ENCODE measurements at regions not wholly inside any gene's neighbourhood (a gene's known extent, or its start where the extent isn't known, plus 50 kb on each side); places are given as distances from the start of the nearest gene placed in this dataset.

- Histone ChIP-seq H3K36me3 (no peaks in the 10 kb centered on the region), H3K27me3 (no peaks in the 10 kb centered on the region), H3K4me3 (no peak overlapping the region), H3K9me3 (no peaks in the 10 kb centered on the region), H3K4me1 (no peaks in the 10 kb centered on the region), H3K27ac (no peak overlapping the region)
- DNase-seq (ENCODE audit: low spot score in 2 of 2): no peak
- intact Hi-C loops (cut with DNase I; ENCODE audit: low total_unique reads): no loop called here
- TF ChIP-seq POLR2A (IDR thresholded peaks at IDR 0.05) (no peak), POLR2AphosphoS5 (IDR thresholded peaks at IDR 0.05) (no peak)
- TF ChIP-seq, protein P1, sequence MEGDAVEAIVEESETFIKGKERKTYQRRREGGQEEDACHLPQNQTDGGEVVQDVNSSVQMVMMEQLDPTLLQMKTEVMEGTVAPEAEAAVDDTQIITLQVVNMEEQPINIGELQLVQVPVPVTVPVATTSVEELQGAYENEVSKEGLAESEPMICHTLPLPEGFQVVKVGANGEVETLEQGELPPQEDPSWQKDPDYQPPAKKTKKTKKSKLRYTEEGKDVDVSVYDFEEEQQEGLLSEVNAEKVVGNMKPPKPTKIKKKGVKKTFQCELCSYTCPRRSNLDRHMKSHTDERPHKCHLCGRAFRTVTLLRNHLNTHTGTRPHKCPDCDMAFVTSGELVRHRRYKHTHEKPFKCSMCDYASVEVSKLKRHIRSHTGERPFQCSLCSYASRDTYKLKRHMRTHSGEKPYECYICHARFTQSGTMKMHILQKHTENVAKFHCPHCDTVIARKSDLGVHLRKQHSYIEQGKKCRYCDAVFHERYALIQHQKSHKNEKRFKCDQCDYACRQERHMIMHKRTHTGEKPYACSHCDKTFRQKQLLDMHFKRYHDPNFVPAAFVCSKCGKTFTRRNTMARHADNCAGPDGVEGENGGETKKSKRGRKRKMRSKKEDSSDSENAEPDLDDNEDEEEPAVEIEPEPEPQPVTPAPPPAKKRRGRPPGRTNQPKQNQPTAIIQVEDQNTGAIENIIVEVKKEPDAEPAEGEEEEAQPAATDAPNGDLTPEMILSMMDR (IDR thresholded peaks at IDR 0.05): no peak
Observed at GRCh38 chr13:79825959-79826358, 345.0 kb downstream of the NDFIP2 start.

DNA sequence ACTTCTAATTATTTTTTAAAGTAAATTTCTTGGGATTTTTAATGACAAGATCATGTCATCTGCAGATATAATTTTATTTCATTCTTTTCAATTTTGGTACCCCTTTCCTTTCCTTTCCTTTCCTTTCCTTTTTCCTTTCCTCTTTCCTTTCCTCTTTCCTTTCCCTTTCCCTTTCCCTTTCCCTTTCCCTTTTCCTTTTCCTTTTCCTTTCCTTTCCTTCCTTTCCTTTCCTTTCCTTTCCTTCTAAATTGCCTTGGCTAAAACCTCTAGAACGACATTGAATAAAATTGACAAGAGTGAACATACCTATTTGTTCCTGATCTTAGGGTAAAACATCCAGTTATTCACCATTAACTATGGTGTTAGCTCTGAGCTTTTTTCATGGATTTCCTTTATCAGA is 334.1 kb downstream of the NDFIP2 start:
- TF ChIP-seq, protein P1 (IDR thresholded peaks at IDR 0.05): no peak
- TF ChIP-seq POLR2A (IDR thresholded peaks at IDR 0.05) (no peak), POLR2AphosphoS5 (IDR thresholded peaks at IDR 0.05) (no peak)

GRCh38 chr13:79812070-79812850 is 331.3 kb downstream of the NDFIP2 start:
- TF ChIP-seq POLR2AphosphoS5 (IDR thresholded peaks at IDR 0.05): no peak
- TF ChIP-seq, protein P1 (IDR thresholded peaks at IDR 0.05): no peak
- TF ChIP-seq POLR2A (IDR thresholded peaks at IDR 0.05): no peak
- no peaks in the 10 kb centered on the region for H3K4me1 ChIP-seq
- no peak for DNase-seq (ENCODE audit: low spot score in 2 of 2)
- peaks cover 0 to 5% of the 10 kb centered on the region in 2 donors for H3K9me3 ChIP-seq
- H3K27ac ChIP-seq: no peak overlapping the region
- no peaks in the 10 kb centered on the region for H3K27me3 ChIP-seq
- H3K36me3 ChIP-seq: no peaks in the 10 kb centered on the region
- no peak overlapping the region for H3K4me3 ChIP-seq
- intact Hi-C loops (cut with DNase I; ENCODE audit: low total_unique reads): no loop called here

More for the DNA sequence above, 334.1 kb downstream of the NDFIP2 start:
- Histone ChIP-seq H3K9me3 (no peaks in the 10 kb centered on the region), H3K4me3 (no peak overlapping the region), H3K4me1 (no peaks in the 10 kb centered on the region), H3K36me3 (no peaks in the 10 kb centered on the region), H3K27ac (no peak overlapping the region), H3K27me3 (no peaks in the 10 kb centered on the region)
- no peak for DNase-seq (ENCODE audit: low spot score in 2 of 2)
- intact Hi-C loops (cut with DNase I; ENCODE audit: low total_unique reads): no loop called here

DNA sequence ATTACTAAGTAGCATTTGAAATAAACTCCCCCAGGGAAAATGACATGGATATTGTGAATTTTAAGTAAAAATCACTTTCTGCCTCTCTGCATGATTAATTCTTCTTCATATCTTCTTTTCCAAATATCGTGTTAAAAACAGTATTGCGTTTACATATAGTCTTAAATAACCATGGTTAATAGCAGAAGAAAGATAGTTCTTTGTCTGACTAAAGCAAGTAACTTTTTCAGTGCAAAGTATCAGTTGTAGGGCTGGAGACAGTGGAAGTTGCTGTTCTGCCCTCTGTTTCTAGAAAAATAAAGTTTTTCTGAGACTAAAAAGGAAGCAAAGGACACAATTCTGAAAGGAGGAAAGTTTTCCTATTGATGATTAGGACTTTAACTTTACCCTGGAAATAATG is 330.2 kb downstream of the NDFIP2 start:
- no peak for DNase-seq (ENCODE audit: low spot score in 2 of 2)
- Histone ChIP-seq H3K27ac (no peak overlapping the region), H3K27me3 (no peaks in the 10 kb centered on the region), H3K36me3 (no peaks in the 10 kb centered on the region), H3K4me3 (no peak overlapping the region), H3K9me3 (peaks cover 0 to 5% of the 10 kb centered on the region in 2 donors), H3K4me1 (no peaks in the 10 kb centered on the region)
- TF ChIP-seq POLR2A (IDR thresholded peaks at IDR 0.05) (no peak), POLR2AphosphoS5 (IDR thresholded peaks at IDR 0.05) (no peak)
- TF ChIP-seq, protein P1 (IDR thresholded peaks at IDR 0.05): no peak
- intact Hi-C loops (cut with DNase I; ENCODE audit: low total_unique reads): no loop called here

- Histone ChIP-seq H3K27me3 (no peaks in the 10 kb centered on the region), H3K9me3 (peaks cover 0 to 5% of the 10 kb centered on the region in 2 donors), H3K4me3 (no peak overlapping the region), H3K36me3 (no peaks in the 10 kb centered on the region), H3K4me1 (no peaks in the 10 kb centered on the region), H3K27ac (no peak overlapping the region)
- TF ChIP-seq POLR2A (IDR thresholded peaks at IDR 0.05) (no peak), POLR2AphosphoS5 (IDR thresholded peaks at IDR 0.05) (no peak)
- TF ChIP-seq, protein P1 (IDR thresholded peaks at IDR 0.05): no peak
- intact Hi-C loops (cut with DNase I; ENCODE audit: low total_unique reads): no loop called here
- DNase-seq (ENCODE audit: low spot score in 2 of 2): no peak
Observed at GRCh38 chr13:79810669-79811068, 329.7 kb downstream of the NDFIP2 start.

All from breast epithelium (tissue), 4 donors.